ENCODE measurements at regions not wholly inside any gene's neighbourhood (a gene's known extent, or its start where the extent isn't known, plus 50 kb on each side); places are given as distances from the start of the nearest gene placed in this dataset.

- H3K9me2 ChIP-seq (ENCODE audit: insufficient read depth, low read length) = no peaks in the 10 kb centered on the region
- no peak overlapping the region for H2AFZ ChIP-seq (ENCODE audit: low read depth, low read length)
- no peaks in the 10 kb centered on the region for H3K9me3 ChIP-seq (ENCODE audit: low read length)
- H3K36me3 ChIP-seq (ENCODE audit: insufficient read depth, low read length) = no peaks in the 10 kb centered on the region
- no peak overlapping the region for H3K4me2 ChIP-seq (ENCODE audit: low read length)
- H4K20me1 ChIP-seq (ENCODE audit: insufficient read depth) = no peaks in the 10 kb centered on the region
- no peak overlapping the region for H3K4me3 ChIP-seq (ENCODE audit: low read length)
- no peaks in the 10 kb centered on the region for H3K27me3 ChIP-seq (ENCODE audit: insufficient read depth, low read depth, low read length)
- no peaks in the 10 kb centered on the region for H3K79me2 ChIP-seq (replicated peaks; ENCODE audit: insufficient read depth, low read length)
- TF ChIP-seq RAD21 (conservative IDR thresholded peaks at IDR 0.05) = no peak
- no peak for TF ChIP-seq EP300 (conservative IDR thresholded peaks at IDR 0.05; ENCODE audit: poor library complexity, severe bottlenecking)
- TF ChIP-seq EZH2 (IDR thresholded peaks at IDR 0.05; ENCODE audit: borderline replicate concordance, insufficient read depth, low read length, poor library complexity, severe bottlenecking) = no peak
- no peak for TF ChIP-seq CTCF (IDR thresholded peaks at IDR 0.05; ENCODE audit: poor library complexity, severe bottlenecking)
- no peak for TF ChIP-seq REST (IDR thresholded peaks at IDR 0.05; ENCODE audit: borderline replicate concordance)
- TF ChIP-seq MXI1 (conservative IDR thresholded peaks at IDR 0.05; ENCODE audit: poor library complexity, severe bottlenecking) = no peak
- TF ChIP-seq POLR2AphosphoS5 (IDR thresholded peaks at IDR 0.05) = no peak
- TF ChIP-seq TAF1 (IDR thresholded peaks at IDR 0.05; ENCODE audit: low read depth) = no peak
- no peak for TF ChIP-seq SMC3 (conservative IDR thresholded peaks at IDR 0.05; ENCODE audit: poor library complexity)
- H3K9ac ChIP-seq (ENCODE audit: low read length) = no peak overlapping the region
- no peaks in the 10 kb centered on the region for H3F3A ChIP-seq (ENCODE audit: insufficient read depth, low read length, poor library complexity, severe bottlenecking)
- no peak overlapping the region for H3K27ac ChIP-seq (ENCODE audit: low read length)
These were observed 556.9 kb downstream of the SLC16A7 start for GRCh38 chr12:60152756-60153155.

GRCh38 chr12:60159761-60160160 lies 563.9 kb downstream of the SLC16A7 start:
- Histone ChIP-seq H3K4me2 (ENCODE audit: low read length) (no peak overlapping the region), H3K27me3 (ENCODE audit: insufficient read depth, low read depth, low read length) (no peaks in the 10 kb centered on the region), H3K9me2 (ENCODE audit: insufficient read depth, low read length) (no peaks in the 10 kb centered on the region), H3K79me2 (replicated peaks; ENCODE audit: insufficient read depth, low read length) (no peaks in the 10 kb centered on the region), H3K4me3 (ENCODE audit: low read length) (no peak overlapping the region), H2AFZ (ENCODE audit: low read depth, low read length) (no peak overlapping the region), H3K27ac (ENCODE audit: low read length) (no peak overlapping the region), H4K20me1 (ENCODE audit: insufficient read depth) (no peaks in the 10 kb centered on the region), H3K9me3 (ENCODE audit: low read length) (no peaks in the 10 kb centered on the region), H3K36me3 (ENCODE audit: insufficient read depth, low read length) (no peaks in the 10 kb centered on the region), H3K9ac (ENCODE audit: low read length) (no peak overlapping the region), H3F3A (ENCODE audit: insufficient read depth, low read length, poor library complexity, severe bottlenecking) (no peaks in the 10 kb centered on the region)
- no peak for TF ChIP-seq TAF1 (IDR thresholded peaks at IDR 0.05; ENCODE audit: low read depth)
- no peak for TF ChIP-seq REST (IDR thresholded peaks at IDR 0.05; ENCODE audit: borderline replicate concordance)
- TF ChIP-seq EP300 (conservative IDR thresholded peaks at IDR 0.05; ENCODE audit: poor library complexity, severe bottlenecking) = no peak
- TF ChIP-seq CTCF (IDR thresholded peaks at IDR 0.05; ENCODE audit: poor library complexity, severe bottlenecking) = no peak
- TF ChIP-seq EZH2 (IDR thresholded peaks at IDR 0.05; ENCODE audit: borderline replicate concordance, insufficient read depth, low read length, poor library complexity, severe bottlenecking) = no peak
- no peak for TF ChIP-seq RAD21 (conservative IDR thresholded peaks at IDR 0.05)
- no peak for TF ChIP-seq MXI1 (conservative IDR thresholded peaks at IDR 0.05; ENCODE audit: poor library complexity, severe bottlenecking)
- TF ChIP-seq POLR2AphosphoS5 (IDR thresholded peaks at IDR 0.05) = no peak
- no peak for TF ChIP-seq SMC3 (conservative IDR thresholded peaks at IDR 0.05; ENCODE audit: poor library complexity)

Data from neural cell (in vitro differentiated cells).